GM18502 (cell line): ENCODE measurements at regions not wholly inside any gene's neighbourhood (a gene's known extent, or its start where the extent isn't known, plus 50 kb on each side); places are given as distances from the start of the nearest gene placed in this dataset.

Source experiments
- ATAC-seq: cut with Tn5 transposase; IDR thresholded peaks from one replicate; pipeline ENCODE4 v1.9.1; 2021; ENCODE audit warnings: mild to moderate bottlenecking; ENCODE audit not compliant: unreplicated experiment, poor library complexity

- ATAC-seq: no peak
Measured at GRCh38 chr2:20132990-20133535, 81.6 kb upstream of the LAPTM4A start.

DNA sequence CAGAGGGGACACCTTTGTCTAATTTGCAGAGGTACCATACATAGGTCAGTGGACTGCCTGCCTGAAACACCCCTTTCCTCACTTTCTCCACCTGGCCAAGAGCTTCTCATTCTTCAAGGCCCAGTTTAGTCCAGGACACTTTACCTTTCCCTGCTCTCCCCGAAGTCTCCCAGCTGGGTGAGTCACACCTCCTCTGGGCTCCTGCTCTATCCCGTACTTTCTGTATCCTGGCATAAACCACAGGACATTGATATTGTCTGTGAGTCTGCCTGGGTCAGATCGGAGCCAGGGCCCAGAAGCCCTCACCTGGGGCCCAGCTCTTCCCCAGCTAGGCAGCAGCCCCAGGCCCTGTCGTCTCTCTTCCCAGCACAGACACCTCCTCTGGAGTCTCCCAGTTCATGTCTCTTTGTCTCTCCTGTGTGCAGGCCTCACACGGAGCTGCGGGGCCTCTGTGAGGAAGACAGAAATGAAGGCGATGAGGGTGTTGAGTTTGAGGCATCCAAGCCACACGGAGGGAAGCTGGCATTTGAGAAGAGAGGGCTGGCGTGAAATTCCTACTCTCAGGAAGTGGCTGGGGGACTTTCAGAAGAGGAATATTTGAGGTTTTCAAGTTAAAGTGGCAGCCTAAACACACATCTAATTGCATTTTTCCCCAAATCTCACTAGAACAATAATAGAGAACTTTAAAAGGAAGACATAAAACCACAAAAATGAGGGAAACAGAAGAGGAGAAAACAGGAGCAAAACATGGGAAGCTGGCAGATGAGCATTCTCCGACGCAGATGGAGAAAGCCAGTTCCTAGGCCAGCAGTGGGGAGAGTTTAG, 79.6 kb upstream of the LAPTM4A start:
- ATAC-seq: no peak

DNA sequence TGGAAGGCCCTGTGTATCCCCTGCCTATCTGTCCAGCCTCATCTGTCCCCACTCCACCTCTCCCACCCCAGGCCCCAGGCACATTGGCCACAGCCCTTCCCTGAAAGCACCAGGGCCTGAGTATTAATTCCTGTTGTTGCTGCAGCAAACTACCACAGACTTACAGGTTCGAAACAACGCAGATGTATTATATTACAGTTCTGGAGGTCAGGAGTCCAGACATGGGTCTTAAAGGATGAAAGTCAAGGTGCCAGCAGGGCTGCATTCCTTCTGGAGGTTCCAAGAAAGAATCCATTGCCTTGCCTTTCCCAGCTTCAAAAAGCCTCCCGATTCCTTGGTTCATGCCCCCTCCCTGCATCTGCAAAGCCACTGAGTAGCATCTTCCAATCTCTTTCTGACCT, 78.7 kb upstream of the LAPTM4A start:
- ATAC-seq: no peak

GRCh38 chr2:20129331-20130159, 78.1 kb upstream of the LAPTM4A start:
- no peak for ATAC-seq

DNA sequence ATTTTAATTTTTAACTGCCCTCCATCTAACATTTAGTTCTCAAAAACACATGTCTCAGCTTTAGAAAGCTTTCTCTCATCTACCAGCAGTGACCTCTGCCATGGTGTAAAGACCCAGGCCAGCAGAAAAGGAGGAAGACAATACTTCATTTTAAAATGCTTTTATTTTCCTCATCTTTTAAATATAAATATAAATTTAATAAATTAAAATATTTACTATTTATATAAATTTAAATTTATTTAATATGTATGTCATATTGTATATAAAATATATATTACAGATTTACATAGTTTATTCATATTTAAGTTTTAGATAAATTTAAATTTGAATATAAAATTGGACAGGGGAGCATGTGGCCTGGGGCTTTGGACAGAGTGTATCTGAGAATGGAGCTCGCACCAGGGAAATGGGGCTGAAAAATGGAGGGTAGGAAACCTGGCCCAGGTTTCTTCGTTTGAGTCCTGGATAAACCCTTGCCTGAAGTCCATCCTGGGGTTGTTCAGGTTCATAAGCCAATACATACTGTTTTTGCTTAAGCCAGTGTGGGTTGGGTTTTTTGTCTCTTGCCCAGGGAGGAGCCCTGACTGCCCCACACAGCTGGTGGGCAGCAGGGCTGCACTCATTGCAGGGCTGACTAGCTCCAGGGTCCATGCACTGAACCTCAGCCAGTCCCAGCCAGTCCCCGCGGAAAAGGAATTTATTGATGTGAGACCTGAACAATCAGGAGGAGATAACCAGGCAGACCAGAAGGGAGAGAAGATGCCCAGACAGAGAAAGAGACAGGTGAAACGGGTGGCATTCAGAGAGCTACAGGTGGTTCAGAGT, 77.3 kb upstream of the LAPTM4A start:
- ATAC-seq: no peak

DNA sequence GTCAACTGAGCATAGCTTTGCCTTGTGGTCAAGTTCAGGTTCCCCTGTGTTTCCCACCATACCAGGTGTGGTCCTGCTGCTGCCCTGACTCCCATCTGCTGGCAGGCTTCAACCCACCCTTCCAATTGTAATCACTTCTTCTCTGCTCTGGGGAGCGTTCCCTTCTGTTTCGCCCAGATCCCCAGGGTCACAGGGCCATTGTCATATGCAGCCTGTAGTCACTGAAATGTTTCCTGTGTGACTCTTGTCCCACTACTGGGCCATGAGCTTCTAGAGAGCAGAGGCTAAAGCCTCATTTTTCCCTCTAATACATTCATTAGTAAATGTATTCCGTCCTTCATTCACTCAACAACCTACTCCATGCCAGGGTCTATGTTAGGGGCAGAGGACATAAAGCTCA, 75.0 kb upstream of the LAPTM4A start:
- no peak for ATAC-seq

- ATAC-seq: no peak
Measured at GRCh38 chr2:20126040-20126439, 74.6 kb upstream of the LAPTM4A start.

DNA sequence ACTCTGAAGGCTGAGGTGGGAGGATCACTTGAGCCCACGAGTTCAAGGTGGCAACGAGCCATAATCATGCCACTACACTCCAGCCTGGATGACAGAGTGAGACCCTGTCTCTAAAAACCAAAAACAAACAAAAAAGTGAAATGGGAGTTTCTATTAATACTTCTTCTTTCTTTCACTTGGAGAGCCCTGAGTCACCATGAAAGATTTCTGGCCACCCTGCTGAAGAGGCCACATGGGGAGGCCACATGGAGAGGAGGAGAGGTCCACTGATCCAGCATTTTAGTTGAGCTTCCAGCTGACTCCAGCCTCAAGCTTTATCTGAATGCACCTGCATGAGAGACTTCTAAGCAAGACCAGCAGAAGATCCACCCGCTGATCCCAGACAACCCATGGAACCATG, 74.2 kb upstream of the LAPTM4A start:
- ATAC-seq: no peak

GRCh38 chr2:20125164-20125563, 73.7 kb upstream of the LAPTM4A start:
- no peak for ATAC-seq

DNA sequence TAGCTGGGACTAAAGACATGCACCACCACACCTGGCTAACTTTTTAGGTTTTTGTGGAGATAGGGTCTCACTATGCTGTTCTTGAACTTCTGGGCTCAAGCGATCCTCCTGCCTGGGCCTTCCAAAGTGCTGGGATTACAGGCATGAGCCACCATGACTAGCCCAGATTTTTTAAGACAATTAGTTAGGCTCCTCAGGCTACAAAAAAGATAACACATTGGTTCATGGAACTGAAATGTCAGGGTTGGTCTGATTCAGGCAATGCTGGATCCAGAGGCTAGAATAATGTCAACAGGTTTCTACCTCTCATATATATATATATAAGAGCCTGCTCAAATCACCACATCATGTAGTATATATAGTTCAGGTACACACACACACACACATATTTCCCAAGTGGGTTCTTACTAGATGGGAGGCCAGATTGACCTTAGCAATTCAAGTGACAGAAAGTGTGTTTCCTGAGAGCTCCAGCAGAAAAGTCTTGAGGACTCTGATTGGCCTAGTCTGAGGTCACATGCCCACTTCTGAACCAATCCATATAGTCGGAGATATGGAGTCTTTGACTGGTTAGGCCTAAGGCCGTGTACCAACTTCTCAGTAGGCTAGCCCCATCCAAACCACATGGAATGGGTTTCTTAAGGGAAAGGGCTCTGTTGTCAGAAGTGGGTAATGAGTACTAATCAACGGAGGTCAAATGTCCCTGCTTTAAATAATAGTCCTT, 72.6 kb upstream of the LAPTM4A start:
- no peak for ATAC-seq

GRCh38 chr2:20122864-20123263, 71.4 kb upstream of the LAPTM4A start:
- ATAC-seq: no peak

GRCh38 chr2:20120569-20121416, 69.4 kb upstream of the LAPTM4A start:
- ATAC-seq: no peak

GRCh38 chr2:20118051-20118450, 66.6 kb upstream of the LAPTM4A start:
- no peak for ATAC-seq

DNA sequence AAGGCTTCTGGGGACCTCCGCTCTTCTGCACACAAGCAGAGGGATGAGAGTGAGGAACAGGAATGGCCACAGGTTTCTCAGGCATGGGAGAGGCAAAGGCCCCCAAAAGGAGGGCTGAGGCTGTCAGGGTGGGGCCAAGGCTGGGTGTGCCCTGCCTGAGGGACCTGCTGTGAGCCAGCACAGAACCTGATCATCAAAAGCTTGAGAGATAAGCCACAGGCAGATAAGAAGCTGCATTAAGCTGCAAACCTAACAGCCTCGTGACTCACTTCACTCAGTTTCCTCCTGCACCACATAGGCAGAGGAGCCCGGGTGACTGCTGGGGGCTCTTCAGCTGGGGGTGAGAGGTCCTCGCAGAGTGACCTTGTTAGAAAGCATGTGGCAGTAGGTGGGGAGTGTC, 64.5 kb upstream of the LAPTM4A start:
- ATAC-seq: no peak

- ATAC-seq: no peak
Measured at GRCh38 chr2:20115374-20115773, 63.9 kb upstream of the LAPTM4A start.

DNA sequence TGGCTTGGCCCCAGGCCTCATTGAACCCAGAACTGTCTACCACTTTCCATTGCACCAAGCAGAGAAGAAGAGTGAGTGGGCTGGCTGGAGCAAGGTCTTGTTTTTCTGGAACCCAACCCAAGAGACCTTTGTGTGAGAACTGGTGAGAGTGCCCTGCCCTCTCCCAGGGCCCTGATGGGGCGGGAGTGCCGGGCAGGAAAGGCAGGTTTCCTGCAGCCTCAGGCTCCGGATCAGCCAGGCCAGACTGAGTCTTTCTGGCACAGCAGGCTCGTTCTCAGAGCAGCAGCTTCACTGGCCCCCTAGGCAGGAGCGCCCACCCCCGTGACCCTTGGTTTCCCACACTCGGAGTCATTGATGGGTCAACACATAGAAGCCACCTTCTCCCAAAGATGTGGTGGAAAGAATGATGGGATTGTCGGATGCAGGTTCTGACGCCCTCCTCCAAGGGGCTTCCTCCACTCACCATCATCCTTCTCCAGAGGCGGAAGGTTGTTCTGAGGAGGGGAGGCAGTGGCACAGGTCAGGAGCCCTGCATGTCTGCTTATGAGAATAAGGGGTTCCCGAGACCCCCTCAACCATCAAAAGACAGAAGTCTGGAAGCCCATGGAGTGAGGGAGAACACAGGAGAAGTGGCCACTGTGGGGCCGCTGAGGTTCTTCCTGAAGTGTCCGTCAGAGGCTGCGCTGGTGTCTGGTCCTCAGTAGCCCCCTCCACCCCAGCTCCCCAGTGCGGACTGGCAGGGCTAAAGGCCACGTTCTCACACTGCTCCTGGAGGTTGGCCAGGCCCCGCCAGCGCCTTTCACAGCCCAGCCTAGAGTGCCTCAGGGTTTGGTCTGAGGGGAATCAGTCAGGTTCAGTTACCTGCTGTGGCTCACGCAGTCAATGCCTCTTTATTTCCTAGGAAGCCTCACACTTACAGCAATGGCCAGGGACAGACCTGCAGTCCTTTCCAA, 62.8 kb upstream of the LAPTM4A start:
- ATAC-seq: no peak

DNA sequence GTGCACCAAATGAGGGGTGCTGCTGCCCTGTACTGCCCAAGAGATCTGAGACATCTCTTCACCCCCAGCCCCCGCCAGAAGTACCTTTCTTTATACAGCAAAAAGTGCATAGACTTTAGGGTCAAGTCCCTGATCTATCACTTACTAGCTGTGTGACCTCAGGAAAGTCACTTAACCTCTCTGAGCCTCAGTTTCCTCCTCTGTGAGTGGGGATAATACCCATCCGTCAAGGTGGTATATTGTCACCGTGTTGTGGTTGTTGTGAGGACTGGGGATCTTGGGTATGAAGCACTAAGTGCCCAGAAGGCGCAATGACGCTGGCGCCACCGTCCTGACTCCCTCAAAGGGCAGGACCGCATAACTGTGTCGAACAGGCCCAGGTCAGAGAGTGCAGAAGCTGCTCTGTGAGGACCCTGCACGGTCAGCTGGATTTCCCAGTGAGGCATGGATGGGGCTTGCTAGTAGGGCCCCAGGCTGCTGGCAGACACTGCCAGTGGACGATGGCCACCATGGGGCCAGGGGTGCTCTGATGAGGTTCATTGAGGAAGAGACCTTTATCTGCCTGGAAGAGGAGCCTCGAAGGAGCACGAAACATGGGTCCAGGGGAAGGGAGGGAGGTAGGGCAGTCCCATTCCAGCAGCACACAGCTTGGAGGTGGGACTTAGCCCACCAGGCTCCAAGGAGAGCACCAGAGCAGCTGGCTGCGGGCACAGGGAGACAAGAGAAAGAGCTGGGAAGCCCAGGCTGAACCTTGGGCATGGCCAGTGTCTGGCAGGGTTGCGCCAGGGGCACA, 61.8 kb upstream of the LAPTM4A start:
- no peak for ATAC-seq
